ENCODE measurements at regions not wholly inside any gene's neighbourhood (a gene's known extent, or its start where the extent isn't known, plus 50 kb on each side); places are given as distances from the start of the nearest gene placed in this dataset.

DNA sequence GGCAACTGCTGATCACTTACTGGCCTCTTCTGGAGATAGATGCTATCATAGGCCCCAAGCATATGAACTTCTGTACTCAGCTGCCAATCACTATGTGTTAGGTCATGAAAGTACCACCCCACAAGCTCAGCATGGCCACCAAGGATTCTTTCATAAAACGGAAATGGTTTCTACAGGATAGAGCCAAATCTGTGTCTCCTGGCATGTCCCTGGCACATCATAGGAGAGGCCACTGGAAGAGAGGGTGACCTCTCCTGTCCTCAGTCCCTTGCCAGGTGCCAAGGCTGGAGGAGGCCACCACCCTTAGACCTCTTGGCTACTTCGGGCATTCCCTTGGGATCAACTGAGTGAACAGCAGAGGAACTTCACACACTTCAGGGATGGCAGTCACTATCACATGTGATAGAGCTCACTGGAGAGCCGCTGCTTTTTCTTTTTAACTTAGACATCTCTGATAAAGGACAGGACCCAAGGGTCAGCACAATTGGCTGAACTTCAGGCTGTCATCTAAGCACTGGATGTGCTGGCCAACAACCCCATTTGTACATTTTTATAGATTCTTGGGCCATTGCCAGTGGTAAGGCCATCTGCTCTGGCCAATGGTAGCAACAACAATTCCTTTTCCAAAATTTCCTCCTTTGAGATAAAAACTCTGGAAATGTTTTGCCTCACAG lies 425.2 kb downstream of the SQOR start:
- Histone ChIP-seq H2AK5ac (ENCODE audit: low read length) (no peak overlapping the region), H3K9ac (ENCODE audit: low read length) (no peak overlapping the region), H3K14ac (ENCODE audit: low read length) (no peak overlapping the region), H3K4ac (ENCODE audit: low read depth, low read length) (no peak overlapping the region), H2BK120ac (ENCODE audit: insufficient read depth, low read length, poor library complexity) (no peak overlapping the region), H3K4me3 (ENCODE audit: low read depth, low read length) (no peak overlapping the region), H2BK12ac (ENCODE audit: low read length) (no peak overlapping the region), H3K36me3 (ENCODE audit: control insufficient read depth in 1 of 2, insufficient read depth in 2 of 2, low read length in 2 of 2) (no peaks in the 10 kb centered on the region), H3K79me2 (ENCODE audit: control insufficient read depth, insufficient read depth, low read length, poor library complexity) (no peaks in the 10 kb centered on the region), H4K91ac (ENCODE audit: low read depth, low read length) (no peak overlapping the region), H3K18ac (ENCODE audit: low read length) (no peak overlapping the region), H3K27ac (ENCODE audit: low read depth, low read length) (no peak overlapping the region), H3K23ac (ENCODE audit: low read length) (no peak overlapping the region), H2AFZ (ENCODE audit: insufficient read depth, low read length, poor library complexity) (no peak overlapping the region), H4K12ac (ENCODE audit: low read depth, low read length) (no peak overlapping the region), H4K8ac (ENCODE audit: low read depth, low read length) (no peak overlapping the region), H3K79me1 (ENCODE audit: low read length) (no peaks in the 10 kb centered on the region), H3K9me3 (ENCODE audit: insufficient read depth, low read depth, low read length) (no peaks in the 10 kb centered on the region), H3K27me3 (ENCODE audit: insufficient read depth, low read length) (no peaks in the 10 kb centered on the region), H3K4me2 (ENCODE audit: low read length) (no peak overlapping the region), H3K4me1 (ENCODE audit: control insufficient read depth in 1 of 2, insufficient read depth in 2 of 2, low read length in 2 of 2) (no peaks in the 10 kb centered on the region), H2BK5ac (ENCODE audit: low read depth, low read length, poor library complexity) (no peak overlapping the region)
- no CpG with 5 or more reads among the region's 3 CpGs for WGBS (ENCODE audit: extremely low coverage, insufficient coverage, insufficient read length)
- DNase-seq: no peak

DNA sequence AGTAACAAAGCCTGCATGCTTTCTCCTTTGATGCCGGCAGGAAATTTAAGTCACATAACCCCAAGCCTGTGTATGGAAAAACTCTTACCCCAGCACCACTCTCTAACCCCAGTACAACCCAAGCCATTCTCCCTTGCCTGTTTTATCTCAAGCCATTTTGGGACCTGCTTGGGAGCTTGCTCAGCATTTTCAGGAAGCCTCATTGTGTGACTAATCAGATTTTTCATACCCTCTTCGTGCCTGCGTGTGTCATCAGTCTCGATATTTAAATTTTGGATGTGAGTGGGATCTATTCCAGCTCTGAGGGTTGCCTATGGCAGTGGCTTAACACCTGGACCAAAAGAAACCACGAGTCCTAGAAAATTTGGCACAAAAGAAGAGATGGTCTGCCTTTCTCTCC lies 426.2 kb downstream of the SQOR start:
- Histone ChIP-seq H3K9me3 (ENCODE audit: insufficient read depth, low read depth, low read length) (no peaks in the 10 kb centered on the region), H2BK5ac (ENCODE audit: low read depth, low read length, poor library complexity) (no peak overlapping the region), H4K8ac (ENCODE audit: low read depth, low read length) (no peak overlapping the region), H2BK120ac (ENCODE audit: insufficient read depth, low read length, poor library complexity) (no peak overlapping the region), H3K27ac (ENCODE audit: low read depth, low read length) (no peak overlapping the region), H3K9ac (ENCODE audit: low read length) (no peak overlapping the region), H3K4ac (ENCODE audit: low read depth, low read length) (no peak overlapping the region), H3K79me2 (ENCODE audit: control insufficient read depth, insufficient read depth, low read length, poor library complexity) (no peaks in the 10 kb centered on the region), H4K91ac (ENCODE audit: low read depth, low read length) (no peak overlapping the region), H3K4me3 (ENCODE audit: low read depth, low read length) (no peak overlapping the region), H2AFZ (ENCODE audit: insufficient read depth, low read length, poor library complexity) (no peak overlapping the region), H3K4me1 (ENCODE audit: control insufficient read depth in 1 of 2, insufficient read depth in 2 of 2, low read length in 2 of 2) (no peaks in the 10 kb centered on the region), H3K36me3 (ENCODE audit: control insufficient read depth in 1 of 2, insufficient read depth in 2 of 2, low read length in 2 of 2) (no peaks in the 10 kb centered on the region), H2BK12ac (ENCODE audit: low read length) (no peak overlapping the region), H3K79me1 (ENCODE audit: low read length) (no peaks in the 10 kb centered on the region), H3K27me3 (ENCODE audit: insufficient read depth, low read length) (no peaks in the 10 kb centered on the region), H3K4me2 (ENCODE audit: low read length) (no peak overlapping the region), H3K18ac (ENCODE audit: low read length) (no peak overlapping the region), H3K23ac (ENCODE audit: low read length) (no peak overlapping the region), H2AK5ac (ENCODE audit: low read length) (no peak overlapping the region), H4K12ac (ENCODE audit: low read depth, low read length) (no peak overlapping the region), H3K14ac (ENCODE audit: low read length) (no peak overlapping the region)
- WGBS (ENCODE audit: extremely low coverage, insufficient coverage, insufficient read length): no CpG with 5 or more reads among the region's 5 CpGs
- DNase-seq: no peak

DNA sequence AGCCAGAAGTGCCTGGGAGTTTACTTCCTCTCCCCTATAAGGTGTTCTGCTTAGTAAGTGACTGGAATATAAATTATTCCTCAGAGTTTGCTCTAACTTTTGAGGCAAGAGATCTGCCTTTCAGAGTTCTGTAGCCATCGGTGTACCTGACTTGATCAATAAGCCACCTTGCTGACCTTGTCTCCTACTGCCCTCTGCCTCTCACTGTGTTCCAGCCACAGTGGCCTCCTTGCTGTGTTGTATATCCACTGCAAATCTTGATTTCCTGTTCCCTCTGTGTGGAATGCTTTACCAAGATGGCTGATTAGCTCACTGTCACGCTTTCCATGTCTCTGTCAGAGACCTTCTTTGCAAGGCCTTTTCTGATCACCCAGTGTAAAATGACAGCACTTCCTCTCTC lies 442.4 kb downstream of the SQOR start:
- Histone ChIP-seq H3K9me3 (ENCODE audit: insufficient read depth, low read depth, low read length) (no peaks in the 10 kb centered on the region), H3K4ac (ENCODE audit: low read depth, low read length) (no peak overlapping the region), H2AK5ac (ENCODE audit: low read length) (no peak overlapping the region), H4K8ac (ENCODE audit: low read depth, low read length) (no peak overlapping the region), H3K36me3 (ENCODE audit: control insufficient read depth in 1 of 2, insufficient read depth in 2 of 2, low read length in 2 of 2) (no peaks in the 10 kb centered on the region), H4K91ac (ENCODE audit: low read depth, low read length) (no peak overlapping the region), H3K14ac (ENCODE audit: low read length) (no peak overlapping the region), H2BK5ac (ENCODE audit: low read depth, low read length, poor library complexity) (no peak overlapping the region), H3K79me2 (ENCODE audit: control insufficient read depth, insufficient read depth, low read length, poor library complexity) (no peaks in the 10 kb centered on the region), H3K23ac (ENCODE audit: low read length) (no peak overlapping the region), H3K4me1 (ENCODE audit: control insufficient read depth in 1 of 2, insufficient read depth in 2 of 2, low read length in 2 of 2) (no peaks in the 10 kb centered on the region), H3K27me3 (ENCODE audit: insufficient read depth, low read length) (no peaks in the 10 kb centered on the region), H4K12ac (ENCODE audit: low read depth, low read length) (no peak overlapping the region), H3K27ac (ENCODE audit: low read depth, low read length) (no peak overlapping the region), H2BK120ac (ENCODE audit: insufficient read depth, low read length, poor library complexity) (no peak overlapping the region), H2BK12ac (ENCODE audit: low read length) (no peak overlapping the region), H3K9ac (ENCODE audit: low read length) (no peak overlapping the region), H3K18ac (ENCODE audit: low read length) (no peak overlapping the region), H3K4me2 (ENCODE audit: low read length) (no peak overlapping the region), H3K79me1 (ENCODE audit: low read length) (no peaks in the 10 kb centered on the region), H3K4me3 (ENCODE audit: low read depth, low read length) (no peak overlapping the region), H2AFZ (ENCODE audit: insufficient read depth, low read length, poor library complexity) (no peak overlapping the region)
- DNase-seq: no peak
- no CpG with 5 or more reads among the region's 2 CpGs for WGBS (ENCODE audit: extremely low coverage, insufficient coverage, insufficient read length)

DNA sequence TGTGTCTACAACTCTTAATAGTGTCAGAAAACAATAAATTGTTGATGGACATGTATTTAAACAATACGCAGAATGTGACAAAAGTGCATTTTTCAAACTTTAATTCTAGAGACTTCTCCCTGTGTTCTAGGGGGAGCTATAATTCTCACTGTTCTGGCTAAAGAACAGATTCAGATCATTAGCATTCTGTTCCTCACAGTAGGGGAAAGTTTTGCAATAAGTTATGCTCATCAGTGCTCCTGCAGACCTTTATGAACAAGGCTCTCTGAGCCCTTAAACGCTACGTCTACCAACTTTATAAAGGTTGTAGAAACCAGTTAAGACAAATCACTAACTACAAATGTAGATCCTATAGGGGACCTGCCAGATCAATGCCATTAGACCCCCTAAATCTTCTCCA lies 444.2 kb downstream of the SQOR start:
- WGBS (ENCODE audit: extremely low coverage, insufficient coverage, insufficient read length): no CpG with 5 or more reads among the region's 3 CpGs
- H3K23ac ChIP-seq (ENCODE audit: low read length): no peak overlapping the region
- no peak overlapping the region for H3K4ac ChIP-seq (ENCODE audit: low read depth, low read length)
- no peak for DNase-seq
- H2BK12ac ChIP-seq (ENCODE audit: low read length): no peak overlapping the region
- no peak overlapping the region for H3K18ac ChIP-seq (ENCODE audit: low read length)
- no peaks in the 10 kb centered on the region for H3K79me1 ChIP-seq (ENCODE audit: low read length)
- no peak overlapping the region for H2BK5ac ChIP-seq (ENCODE audit: low read depth, low read length, poor library complexity)
- H2AK5ac ChIP-seq (ENCODE audit: low read length): no peak overlapping the region
- no peak overlapping the region for H3K4me2 ChIP-seq (ENCODE audit: low read length)
- no peak overlapping the region for H3K9ac ChIP-seq (ENCODE audit: low read length)
- H3K14ac ChIP-seq (ENCODE audit: low read length): no peak overlapping the region
- H4K12ac ChIP-seq (ENCODE audit: low read depth, low read length): no peak overlapping the region
- H3K4me1 ChIP-seq (ENCODE audit: control insufficient read depth in 1 of 2, insufficient read depth in 2 of 2, low read length in 2 of 2): no peaks in the 10 kb centered on the region
- H3K4me3 ChIP-seq (ENCODE audit: low read depth, low read length): no peak overlapping the region
- no peak overlapping the region for H2BK120ac ChIP-seq (ENCODE audit: insufficient read depth, low read length, poor library complexity)
- no peak overlapping the region for H2AFZ ChIP-seq (ENCODE audit: insufficient read depth, low read length, poor library complexity)
- H4K91ac ChIP-seq (ENCODE audit: low read depth, low read length): no peak overlapping the region
- H3K9me3 ChIP-seq (ENCODE audit: insufficient read depth, low read depth, low read length): no peaks in the 10 kb centered on the region
- H3K27ac ChIP-seq (ENCODE audit: low read depth, low read length): no peak overlapping the region
- H4K8ac ChIP-seq (ENCODE audit: low read depth, low read length): no peak overlapping the region
- H3K27me3 ChIP-seq (ENCODE audit: insufficient read depth, low read length): no peaks in the 10 kb centered on the region
- H3K79me2 ChIP-seq (ENCODE audit: control insufficient read depth, insufficient read depth, low read length, poor library complexity): no peaks in the 10 kb centered on the region
- H3K36me3 ChIP-seq (ENCODE audit: control insufficient read depth in 1 of 2, insufficient read depth in 2 of 2, low read length in 2 of 2): no peaks in the 10 kb centered on the region
